HEK293 (cell line): ENCODE measurements at regions not wholly inside any gene's neighbourhood (a gene's known extent, or its start where the extent isn't known, plus 50 kb on each side); places are given as distances from the start of the nearest gene placed in this dataset.

Experiments used
- CTCF ChIA-PET: fragments of 350-600 bp; formaldehyde crosslinking; extraction: SDS; loops from one replicate; lab custom pipeline; 2021; ENCODE audit warnings: antibody characterized with exemption; lab: Yijun Ruan, JAX
- POLR2A ChIA-PET: fragments of 300-600 bp; formaldehyde crosslinking; extraction: SDS; loops from one replicate; lab custom pipeline; 2020; ENCODE audit warnings: antibody characterized with exemption, inconsistent platforms; lab: Yijun Ruan, JAX
- H3K27ac ChIP-seq: fragments of 200-500 bp; sonication (Bioruptor generic); 2 replicates; pipeline ENCODE4 v1.5.1; 2014; ENCODE audit warnings: low read depth, low read length, control low read depth, inconsistent platforms; ENCODE audit errors: extremely low read depth
- H3K36me3 ChIP-seq, 2 experiments: fragments of 200-500 bp in 1 of 2; sonication (Bioruptor generic) in 1 of 2; 1 replicate in 1 of 2; 2 replicates in 1 of 2; pipeline ENCODE4 v1.5.1; 2014 to 2017; ENCODE audit warnings: inconsistent platforms in 2 of 2, low read length in 2 of 2; ENCODE audit not compliant: control insufficient read depth in 2 of 2, insufficient read depth in 1 of 2
- H3K4me1 ChIP-seq: fragments of 200-500 bp; sonication (Bioruptor generic); 2 replicates; pipeline ENCODE4 v1.5.1; 2014; ENCODE audit warnings: mild to moderate bottlenecking, low read length, inconsistent platforms; ENCODE audit not compliant: control insufficient read depth, insufficient read depth
- H3K4me3 ChIP-seq: 2 replicates; pipeline ENCODE4 v1.5.1; 2011; ENCODE audit warnings: low read depth, mild to moderate bottlenecking, control low read depth, low read length, moderate library complexity
- H3K9me3 ChIP-seq: fragments of 200-500 bp; sonication (Bioruptor generic); 2 replicates; pipeline ENCODE4 v1.5.1; 2014; ENCODE audit warnings: low read depth, low read length, inconsistent platforms; ENCODE audit not compliant: control insufficient read depth, insufficient read depth
- BCL11A ChIP-seq: fragments of 450-650 bp; formaldehyde crosslinking; IDR thresholded peaks from 2 replicates; pipeline ENCODE4 v1.5.1; 2016; ENCODE audit warnings: low read depth, missing biosample characterization, missing genetic modification characterization
- BCL11B ChIP-seq: fragments of 450-650 bp; formaldehyde crosslinking; IDR thresholded peaks from 2 replicates; pipeline ENCODE4 v1.5.1; 2016; ENCODE audit warnings: low read depth, missing biosample characterization, missing genetic modification characterization
- KLF10 ChIP-seq: fragments of 450-650 bp; IDR thresholded peaks from 2 replicates; pipeline ENCODE4 v1.5.1; 2018; ENCODE audit warnings: missing biosample characterization, mild to moderate bottlenecking, missing genetic modification characterization
- KLF8 ChIP-seq: fragments of 450-650 bp; formaldehyde crosslinking; IDR thresholded peaks from 2 replicates; pipeline ENCODE4 v1.5.1; 2016; ENCODE audit warnings: missing biosample characterization, missing genetic modification characterization
- MEIS1 ChIP-seq: sonication (generic); formaldehyde crosslinking; IDR thresholded peaks from 2 replicates; pipeline ENCODE4 v1.8.1; 2022; ENCODE audit warnings: missing genetic modification reagents, mild to moderate bottlenecking, borderline replicate concordance
- OVOL3 ChIP-seq: fragments of 450-650 bp; formaldehyde crosslinking; IDR thresholded peaks from 2 replicates; pipeline ENCODE4 v1.5.1; 2016; ENCODE audit warnings: missing biosample characterization, missing genetic modification characterization
- RBAK ChIP-seq: fragments of 450-650 bp; formaldehyde crosslinking; IDR thresholded peaks from 2 replicates; pipeline ENCODE4 v1.5.1; 2016; ENCODE audit warnings: missing biosample characterization, missing genetic modification characterization
- REPIN1 ChIP-seq: fragments of 450-650 bp; formaldehyde crosslinking; IDR thresholded peaks from 2 replicates; pipeline ENCODE4 v1.5.1; 2017; ENCODE audit warnings: missing biosample characterization, missing genetic modification characterization, low read depth
- TRIM28 ChIP-seq: IDR thresholded peaks from 2 replicates; pipeline ENCODE4 v1.6.1; 2011; ENCODE audit warnings: low read length, control low read depth, borderline replicate concordance
- YY2 ChIP-seq: fragments of 450-650 bp; formaldehyde crosslinking; IDR thresholded peaks from 2 replicates; pipeline ENCODE4 v1.5.1; 2016; ENCODE audit warnings: missing biosample characterization, missing genetic modification characterization
- ZBTB17 ChIP-seq: fragments of 450-650 bp; formaldehyde crosslinking; IDR thresholded peaks from 2 replicates; pipeline ENCODE4 v1.5.1; 2016; ENCODE audit warnings: missing biosample characterization, missing genetic modification characterization
- ZBTB7A ChIP-seq: fragments of 450-650 bp; formaldehyde crosslinking; IDR thresholded peaks from 2 replicates; pipeline ENCODE4 v1.5.1; 2016; ENCODE audit warnings: low read depth, missing biosample characterization, missing genetic modification characterization
- ZNF184 ChIP-seq: fragments of 450-650 bp; IDR thresholded peaks from 2 replicates; pipeline ENCODE4 v1.5.1; 2018; ENCODE audit warnings: missing biosample characterization, mild to moderate bottlenecking, missing genetic modification characterization
- ZNF394 ChIP-seq: fragments of 450-650 bp; formaldehyde crosslinking; IDR thresholded peaks from 2 replicates; pipeline ENCODE4 v1.5.1; 2016; ENCODE audit warnings: missing biosample characterization, missing genetic modification characterization, mild to moderate bottlenecking, moderate library complexity, borderline replicate concordance
- ZNF514 ChIP-seq: fragments of 450-650 bp; formaldehyde crosslinking; IDR thresholded peaks from 2 replicates; pipeline ENCODE4 v1.5.1; 2016; ENCODE audit warnings: missing biosample characterization, missing genetic modification characterization
- ZNF529 ChIP-seq: fragments of 450-650 bp; formaldehyde crosslinking; IDR thresholded peaks from 2 replicates; pipeline ENCODE4 v1.5.1; 2017; ENCODE audit warnings: missing genetic modification characterization, missing biosample characterization; ENCODE audit not compliant: insufficient replicate concordance
- ZNF548 ChIP-seq: fragments of 450-650 bp; formaldehyde crosslinking; IDR thresholded peaks from 2 replicates; pipeline ENCODE4 v1.5.1; 2016; ENCODE audit warnings: missing biosample characterization, missing genetic modification characterization
- ZNF558 ChIP-seq: fragments of 450-650 bp; formaldehyde crosslinking; IDR thresholded peaks from 2 replicates; pipeline ENCODE4 v1.5.1; 2016; ENCODE audit warnings: missing biosample characterization, missing genetic modification characterization
- ZNF571 ChIP-seq: fragments of 450-650 bp; formaldehyde crosslinking; IDR thresholded peaks from 2 replicates; pipeline ENCODE4 v1.5.0; 2017; ENCODE audit warnings: missing biosample characterization, missing genetic modification characterization
- ZNF654 ChIP-seq: fragments of 450-650 bp; formaldehyde crosslinking; IDR thresholded peaks from 2 replicates; pipeline ENCODE4 v1.5.1; 2016; ENCODE audit warnings: low read depth, missing biosample characterization, missing genetic modification characterization
- ZNF677 ChIP-seq: fragments of 450-650 bp; IDR thresholded peaks from 2 replicates; pipeline ENCODE4 v1.5.0; 2018; ENCODE audit warnings: missing biosample characterization, mild to moderate bottlenecking, missing genetic modification characterization, moderate library complexity
- ZNF76 ChIP-seq: fragments of 450-650 bp; formaldehyde crosslinking; IDR thresholded peaks from 2 replicates; pipeline ENCODE4; 2016; ENCODE audit warnings: low read depth, missing biosample characterization, missing genetic modification characterization, borderline replicate concordance
- TF ChIP-seq, protein P1 (sequence below): fragments of 450-650 bp; formaldehyde crosslinking; IDR thresholded peaks from 2 replicates; pipeline ENCODE4 v1.5.1; 2016; ENCODE audit warnings: missing biosample characterization, missing genetic modification characterization
- TF ChIP-seq, protein P2 (sequence below): fragments of 450-650 bp; IDR thresholded peaks from 2 replicates; pipeline ENCODE4 v1.5.1; 2018; ENCODE audit warnings: missing biosample characterization, missing genetic modification characterization
- TF ChIP-seq, protein P3 (sequence below): fragments of 450-650 bp; formaldehyde crosslinking; IDR thresholded peaks from 2 replicates; pipeline ENCODE4 v1.5.1; 2016; ENCODE audit warnings: missing biosample characterization, missing genetic modification characterization
- TF ChIP-seq, protein P4 (sequence below): fragments of 450-650 bp; formaldehyde crosslinking; IDR thresholded peaks from 2 replicates; pipeline ENCODE4 v1.5.1; 2016; ENCODE audit warnings: missing biosample characterization, missing genetic modification characterization
- TF ChIP-seq, protein P5 (sequence below): fragments of 450-650 bp; formaldehyde crosslinking; IDR thresholded peaks from 2 replicates; pipeline ENCODE4 v1.5.1; 2017; ENCODE audit warnings: missing biosample characterization, missing genetic modification characterization

DNA sequence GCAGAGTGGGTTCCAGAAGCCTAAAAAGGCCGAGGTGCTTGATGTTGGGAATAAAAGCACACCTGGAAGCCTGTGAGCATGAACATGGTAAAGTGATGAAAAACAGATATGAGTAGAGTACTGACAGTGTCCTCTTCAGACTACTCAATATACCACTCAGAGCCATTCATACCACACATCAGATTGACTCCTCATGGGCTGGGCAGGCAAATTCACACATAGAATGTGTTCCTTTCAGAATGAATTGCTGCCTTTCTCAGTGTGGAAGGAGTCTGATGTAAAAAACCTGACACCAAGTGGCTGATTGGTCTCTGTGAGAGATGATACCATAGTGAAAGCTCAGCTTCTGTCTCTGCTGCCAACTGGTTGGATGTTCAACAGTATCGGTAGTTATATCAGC, 442.7 kb downstream of the RAPGEF2 start:
- Histone ChIP-seq H3K9me3 (no peaks in the 10 kb centered on the region), H3K27ac (no peak overlapping the region), H3K4me3 (no peak overlapping the region), H3K36me3 (no peaks in the 10 kb centered on the region), H3K4me1 (no peaks in the 10 kb centered on the region)
- ChIA-PET CTCF (no interaction called here), POLR2A (no interaction called here)
- TF ChIP-seq, protein P1, sequence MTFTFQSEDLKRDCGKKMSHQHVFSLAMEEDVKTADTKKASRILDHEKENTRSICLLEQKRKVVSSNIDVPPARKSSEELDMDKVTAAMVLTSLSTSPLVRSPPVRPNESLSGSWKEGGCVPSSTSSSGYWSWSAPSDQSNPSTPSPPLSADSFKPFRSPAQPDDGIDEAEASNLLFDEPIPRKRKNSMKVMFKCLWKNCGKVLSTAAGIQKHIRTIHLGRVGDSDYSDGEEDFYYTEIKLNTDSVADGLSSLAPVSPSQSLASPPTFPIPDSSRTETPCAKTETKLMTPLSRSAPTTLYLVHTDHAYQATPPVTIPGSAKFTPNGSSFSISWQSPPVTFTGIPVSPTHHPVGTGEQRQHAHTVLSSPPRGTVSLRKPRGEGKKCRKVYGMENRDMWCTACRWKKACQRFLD = no peak
- TF ChIP-seq KLF8 = no peak
- no peak for TF ChIP-seq TRIM28
- TF ChIP-seq ZNF677 = no peak
- no peak for TF ChIP-seq REPIN1 (tag by site-specific recombination)
- TF ChIP-seq ZBTB7A (tag by site-specific recombination) = no peak
- TF ChIP-seq ZNF529 (tag by site-specific recombination) = no peak

DNA sequence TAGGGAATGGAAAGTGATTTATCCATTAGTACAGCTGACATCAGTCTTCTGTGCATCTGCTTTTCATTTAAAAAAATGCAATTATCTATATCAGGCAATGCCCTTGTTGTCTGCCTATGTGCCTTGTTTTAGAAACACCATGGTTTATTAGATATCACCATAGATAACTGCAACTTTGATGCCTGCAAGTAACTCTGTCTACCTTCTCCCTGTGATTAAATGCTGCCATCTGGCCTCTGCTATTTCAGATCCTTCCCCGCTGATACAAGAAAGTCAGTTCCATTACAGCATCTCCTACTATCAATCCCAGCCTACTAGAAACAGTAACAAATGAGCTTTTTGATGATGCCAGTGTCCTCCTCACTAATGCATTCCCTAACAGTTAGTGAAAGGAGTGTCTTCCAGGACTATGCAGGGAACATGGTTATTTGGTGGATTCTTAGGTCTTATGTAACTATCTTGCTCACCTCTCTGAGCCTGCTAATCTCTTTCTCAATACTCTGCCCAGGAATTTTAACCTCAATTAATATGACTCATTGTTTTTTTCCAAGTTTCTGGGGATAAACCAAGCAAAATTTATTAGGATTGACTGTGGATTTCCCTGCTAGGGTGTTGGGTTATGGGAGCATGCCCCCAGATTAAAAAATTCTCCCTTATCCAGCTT, 444.9 kb downstream of the RAPGEF2 start:
- Histone ChIP-seq H3K4me3 (no peak overlapping the region), H3K27ac (no peak overlapping the region), H3K36me3 (no peaks in the 10 kb centered on the region)
- POLR2A ChIA-PET = no interaction called here
- CTCF ChIA-PET = no interaction called here
- no peak for TF ChIP-seq MEIS1 (CRISPR knock-in tag)
- no peak for TF ChIP-seq BCL11B (tag by site-specific recombination)
- no peak for TF ChIP-seq ZBTB17 (tag by site-specific recombination)
- TF ChIP-seq ZNF654 = no peak
- TF ChIP-seq, protein P2, sequence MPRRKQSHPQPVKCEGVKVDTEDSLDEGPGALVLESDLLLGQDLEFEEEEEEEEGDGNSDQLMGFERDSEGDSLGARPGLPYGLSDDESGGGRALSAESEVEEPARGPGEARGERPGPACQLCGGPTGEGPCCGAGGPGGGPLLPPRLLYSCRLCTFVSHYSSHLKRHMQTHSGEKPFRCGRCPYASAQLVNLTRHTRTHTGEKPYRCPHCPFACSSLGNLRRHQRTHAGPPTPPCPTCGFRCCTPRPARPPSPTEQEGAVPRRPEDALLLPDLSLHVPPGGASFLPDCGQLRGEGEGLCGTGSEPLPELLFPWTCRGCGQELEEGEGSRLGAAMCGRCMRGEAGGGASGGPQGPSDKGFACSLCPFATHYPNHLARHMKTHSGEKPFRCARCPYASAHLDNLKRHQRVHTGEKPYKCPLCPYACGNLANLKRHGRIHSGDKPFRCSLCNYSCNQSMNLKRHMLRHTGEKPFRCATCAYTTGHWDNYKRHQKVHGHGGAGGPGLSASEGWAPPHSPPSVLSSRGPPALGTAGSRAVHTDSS (tag by site-specific recombination) = no peak
- no peak for TF ChIP-seq BCL11A (tag by site-specific recombination)
- TF ChIP-seq YY2 (tag by site-specific recombination) = no peak
- TF ChIP-seq, protein P3, sequence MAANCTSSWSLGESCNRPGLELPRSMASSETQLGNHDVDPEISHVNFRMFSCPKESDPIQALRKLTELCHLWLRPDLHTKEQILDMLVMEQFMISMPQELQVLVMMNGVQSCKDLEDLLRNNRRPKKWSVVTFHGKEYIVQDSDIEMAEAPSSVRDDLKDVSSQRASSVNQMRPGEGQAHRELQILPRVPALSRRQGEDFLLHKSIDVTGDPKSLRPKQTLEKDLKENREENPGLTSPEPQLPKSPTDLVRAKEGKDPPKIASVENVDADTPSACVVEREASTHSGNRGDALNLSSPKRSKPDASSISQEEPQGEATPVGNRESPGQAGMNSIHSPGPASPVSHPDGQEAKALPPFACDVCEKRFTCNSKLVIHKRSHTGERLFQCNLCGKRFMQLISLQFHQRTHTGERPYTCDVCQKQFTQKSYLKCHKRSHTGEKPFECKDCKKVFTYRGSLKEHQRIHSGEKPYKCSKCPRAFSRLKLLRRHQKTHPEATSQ (tag by site-specific recombination) = no peak
- no peak for TF ChIP-seq KLF10
- TF ChIP-seq, all 188 proteins: peak for 0
- Histone ChIP-seq H3K4me1 (no peaks in the 10 kb centered on the region), H3K9me3 (no peaks in the 10 kb centered on the region)

DNA sequence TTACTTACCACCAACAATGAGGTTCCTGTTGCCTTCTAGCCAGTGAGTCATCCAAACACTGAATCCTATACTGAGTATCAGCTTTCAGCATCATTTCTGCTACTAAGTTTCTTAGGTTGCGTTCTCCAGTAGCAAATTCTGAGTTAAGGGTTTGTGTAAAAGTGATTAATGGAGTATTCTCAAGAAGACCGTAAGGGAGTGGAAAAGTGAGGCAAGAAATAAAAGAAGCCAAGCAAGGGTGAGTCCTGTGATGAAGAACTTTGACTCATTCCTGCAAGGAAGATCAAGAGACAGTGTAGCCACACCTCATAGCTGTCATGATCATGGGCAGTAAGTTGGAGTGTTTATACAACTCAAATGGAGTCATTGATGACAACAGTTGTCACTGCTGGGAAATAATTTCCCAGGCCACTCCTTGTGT, 446.2 kb downstream of the RAPGEF2 start:
- Histone ChIP-seq H3K27ac (no peak overlapping the region), H3K9me3 (no peaks in the 10 kb centered on the region), H3K36me3 (no peaks in the 10 kb centered on the region), H3K4me1 (no peaks in the 10 kb centered on the region), H3K4me3 (no peak overlapping the region)
- ChIA-PET CTCF (no interaction called here), POLR2A (no interaction called here)
- TF ChIP-seq OVOL3 (no peak), ZNF184 (no peak), ZNF76 (tag by site-specific recombination) (no peak), REPIN1 (tag by site-specific recombination) (no peak), ZNF548 (tag by site-specific recombination) (no peak), ZNF571 (tag by site-specific recombination) (no peak), ZNF514 (tag by site-specific recombination) (no peak), ZNF558 (tag by site-specific recombination) (no peak), RBAK (tag by site-specific recombination) (no peak), ZNF394 (tag by site-specific recombination) (no peak)
- TF ChIP-seq, protein P4, sequence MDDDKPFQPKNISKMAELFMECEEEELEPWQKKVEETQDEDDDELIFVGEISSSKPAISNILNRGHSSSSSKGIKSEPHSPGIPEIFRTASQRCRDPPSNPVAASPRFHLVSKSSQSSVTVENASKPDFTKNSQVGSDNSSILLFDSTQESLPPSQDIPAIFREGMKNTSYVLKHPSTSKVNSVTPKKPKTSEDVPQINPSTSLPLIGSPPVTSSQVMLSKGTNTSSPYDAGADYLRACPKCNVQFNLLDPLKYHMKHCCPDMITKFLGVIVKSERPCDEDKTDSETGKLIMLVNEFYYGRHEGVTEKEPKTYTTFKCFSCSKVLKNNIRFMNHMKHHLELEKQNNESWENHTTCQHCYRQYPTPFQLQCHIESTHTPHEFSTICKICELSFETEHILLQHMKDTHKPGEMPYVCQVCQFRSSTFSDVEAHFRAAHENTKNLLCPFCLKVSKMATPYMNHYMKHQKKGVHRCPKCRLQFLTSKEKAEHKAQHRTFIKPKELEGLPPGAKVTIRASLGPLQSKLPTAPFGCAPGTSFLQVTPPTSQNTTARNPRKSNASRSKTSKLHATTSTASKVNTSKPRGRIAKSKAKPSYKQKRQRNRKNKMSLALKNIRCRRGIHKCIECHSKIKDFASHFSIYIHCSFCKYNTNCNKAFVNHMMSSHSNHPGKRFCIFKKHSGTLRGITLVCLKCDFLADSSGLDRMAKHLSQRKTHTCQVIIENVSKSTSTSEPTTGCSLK (tag by site-specific recombination) = no peak
- TF ChIP-seq, protein P5, sequence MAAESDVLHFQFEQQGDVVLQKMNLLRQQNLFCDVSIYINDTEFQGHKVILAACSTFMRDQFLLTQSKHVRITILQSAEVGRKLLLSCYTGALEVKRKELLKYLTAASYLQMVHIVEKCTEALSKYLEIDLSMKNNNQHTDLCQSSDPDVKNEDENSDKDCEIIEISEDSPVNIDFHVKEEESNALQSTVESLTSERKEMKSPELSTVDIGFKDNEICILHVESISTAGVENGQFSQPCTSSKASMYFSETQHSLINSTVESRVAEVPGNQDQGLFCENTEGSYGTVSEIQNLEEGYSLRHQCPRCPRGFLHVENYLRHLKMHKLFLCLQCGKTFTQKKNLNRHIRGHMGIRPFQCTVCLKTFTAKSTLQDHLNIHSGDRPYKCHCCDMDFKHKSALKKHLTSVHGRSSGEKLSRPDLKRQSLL (tag by site-specific recombination) = no peak
